K562 (cell line): ENCODE measurements at regions not wholly inside any gene's neighbourhood (a gene's known extent, or its start where the extent isn't known, plus 50 kb on each side); places are given as distances from the start of the nearest gene placed in this dataset.

Source experiments
- ATAC-seq: fragments of 200-7000 bp; cut with Tn5 transposase; 3 replicates; pipeline ENCODE4 v1.9.1; 2020; ENCODE audit warnings: moderate library complexity
- BruUV-seq: library from RNA; stranded (reverse); fragments of 400-500 nt; replicated peaks from 2 replicates; lab custom pipeline; 2021; lab: Mats Ljungman, UMichigan
- CTCF ChIA-PET: fragments of 300-600 bp; formaldehyde crosslinking; extraction: SDS; loops from one replicate; lab custom pipeline; 2021; ENCODE audit warnings: low intra/inter-chr PET ratio; lab: Yijun Ruan, JAX
- POLR2A ChIA-PET: fragments of 300-600, 350-650 bp; sonication (Branson Sonifier 250); formaldehyde crosslinking; extraction: SDS; loops from one replicate; lab custom pipeline; 2021; ENCODE audit warnings: antibody characterized with exemption, inconsistent platforms; lab: Yijun Ruan, JAX
- DNase-seq, 4 experiments: peaks; one replicate each; pipeline versions ENCODE4 v3.0.0 to v3.0.0-alpha.2; 2011 to 2018; ENCODE audit warnings: low spot score in 3 of 4, mixed read lengths in 3 of 4; ENCODE audit errors: extremely low read depth in 1 of 4
- FAIRE-seq: peaks from 2 replicates; lab custom pipeline; 2011; peaks lifted over from hg19 to GRCh38; lab: Jason Lieb, UNC
- H2AFZ ChIP-seq: 2 replicates; pipeline ENCODE4 v1.6.0; 2011; ENCODE audit warnings: low read depth, low read length, control low read depth, inconsistent platforms
- H3K27ac ChIP-seq: fragments of 200-600 bp; 3 replicates; pipeline ENCODE4 v1.8.0; 2011; ENCODE audit warnings: low read depth, mild to moderate bottlenecking, control low read depth, inconsistent platforms, low read length, moderate library complexity, mixed read lengths; ENCODE audit errors: extremely low read depth
- H3K27me3 ChIP-seq, 2 experiments: fragments of 300-600 bp in 1 of 2; 2 replicates in 1 of 2; 3 replicates in 1 of 2; pipeline versions ENCODE4 v1.6.0 to v1.8.0; 2011; ENCODE audit warnings: inconsistent platforms in 2 of 2, low read length in 2 of 2, mild to moderate bottlenecking in 1 of 2, mixed read lengths in 1 of 2, moderate library complexity in 1 of 2; ENCODE audit not compliant: control insufficient read depth in 2 of 2, insufficient read depth in 2 of 2
- H3K36me3 ChIP-seq: fragments of 300-600 bp; 3 replicates; pipeline ENCODE4 v1.8.0; 2011; ENCODE audit warnings: mild to moderate bottlenecking, low read length, inconsistent platforms; ENCODE audit not compliant: control insufficient read depth, insufficient read depth
- H3K4me1 ChIP-seq, 2 experiments: fragments of 200-600 bp in 1 of 2; replicated peaks in 1 of 2; 2 replicates in 1 of 2; 3 replicates in 1 of 2; pipeline versions ENCODE4 v1.5.1 to v1.8.0; 2011; ENCODE audit warnings: inconsistent platforms in 2 of 2, low read length in 2 of 2, mild to moderate bottlenecking in 1 of 2, mixed read lengths in 1 of 2, moderate library complexity in 1 of 2; ENCODE audit not compliant: control insufficient read depth in 2 of 2, insufficient read depth in 2 of 2
- H3K4me2 ChIP-seq: 2 replicates; pipeline ENCODE4 v1.6.1; 2011; ENCODE audit warnings: low read length, control low read depth, inconsistent platforms, mixed read lengths; ENCODE audit not compliant: insufficient read depth
- H3K4me3 ChIP-seq: fragments of 200-600 bp; sonication (generic), shearing (Covaris generic); 2 replicates; pipeline ENCODE4 v1.5.1; 2016; ENCODE audit warnings: control low read depth, inconsistent platforms
- H3K79me2 ChIP-seq: fragments of 200-600 bp; 3 replicates; pipeline ENCODE4 v1.8.0; 2011; ENCODE audit warnings: low read length, inconsistent platforms; ENCODE audit not compliant: control insufficient read depth, insufficient read depth
- H3K9ac ChIP-seq, 2 experiments: 2 replicates each; pipeline versions ENCODE4 v1.6.0 to v1.6.1; 2011; ENCODE audit warnings: low read depth in 2 of 2, low read length in 2 of 2, control low read depth in 1 of 2, inconsistent platforms in 1 of 2, mild to moderate bottlenecking in 1 of 2, mixed read lengths in 1 of 2; ENCODE audit not compliant: insufficient read depth in 1 of 2
- H3K9me1 ChIP-seq: one replicate; pipeline ENCODE4 v1.6.0; 2011; ENCODE audit warnings: inconsistent platforms, mild to moderate bottlenecking, low read length, moderate library complexity; ENCODE audit not compliant: control insufficient read depth, insufficient read depth
- H3K9me3 ChIP-seq: replicated peaks from 2 replicates; pipeline ENCODE4 v1.5.1; 2011; ENCODE audit warnings: low read depth, low read length, inconsistent platforms; ENCODE audit not compliant: control insufficient read depth, insufficient read depth
- H4K20me1 ChIP-seq: replicated peaks from 2 replicates; pipeline ENCODE4 v1.6.1; 2011; ENCODE audit warnings: low read length, inconsistent platforms, mixed read lengths; ENCODE audit not compliant: control insufficient read depth, insufficient read depth
- CTBP1 ChIP-seq: fragments of 450-650 bp; IDR thresholded peaks from 2 replicates; pipeline ENCODE4 v1.6.1; 2016; ENCODE audit warnings: borderline replicate concordance
- FOXA3 ChIP-seq, 2 experiments: fragments of 450-650 bp in 1 of 2; sonication (generic) in 1 of 2; formaldehyde crosslinking; IDR thresholded peaks in 1 of 2; conservative IDR thresholded peaks in 1 of 2; 2 replicates each; pipeline versions ENCODE4 v1.4.0 to v1.8.0; 2020 to 2022; ENCODE audit warnings: mild to moderate bottlenecking in 2 of 2, missing genetic modification reagents in 1 of 2
- FOXK1 ChIP-seq: sonication (generic); formaldehyde crosslinking; IDR thresholded peaks from 2 replicates; pipeline ENCODE4 v1.8.0; 2022; ENCODE audit warnings: missing genetic modification reagents, mild to moderate bottlenecking, borderline replicate concordance
- KHSRP ChIP-seq: fragments of 450-650 bp; IDR thresholded peaks from 2 replicates; pipeline ENCODE4 v1.6.1; 2017
- MGA ChIP-seq: fragments of 450-650 bp; IDR thresholded peaks from 2 replicates; pipeline ENCODE4 v1.6.1; 2016; ENCODE audit warnings: mild to moderate bottlenecking, moderate library complexity
- SRSF9 ChIP-seq: fragments of 200-400 bp; formaldehyde crosslinking; IDR thresholded peaks from 2 replicates; pipeline ENCODE4 v1.6.1; 2017; ENCODE audit warnings: low read depth, low read length, borderline replicate concordance
- TBL1XR1 ChIP-seq, 2 experiments: IDR thresholded peaks; 2 replicates each; pipeline ENCODE4 v1.6.1; 2012; ENCODE audit warnings: improper control_type of control experiment in 2 of 2, low read length in 2 of 2, mild to moderate bottlenecking in 1 of 2
- WGBS: fragments of 100-300 bp; shearing (Covaris generic); methylation state at CpG from one replicate; pipeline ENCODE4 v1.1.6; 2016; ENCODE audit warnings: low coverage, mixed read lengths; ENCODE audit not compliant: insufficient coverage; ENCODE audit errors: missing lambda C conversion rate; 5-methylcytosine and 5-hydroxymethylcytosine counted together
- in situ Hi-C: fragments of 300-500 bp; cut with MboI; formaldehyde crosslinking; loops from 4 replicates; pipeline ENCODE4 v1.15.0; 2018; ENCODE audit warnings: inconsistent platforms, mixed read lengths
- intact Hi-C: fragments of 100-400 bp; cut with micrococcal nuclease; formaldehyde crosslinking; loops from 2 replicates; pipeline ENCODE4 v1.14.2; 2022
- TF ChIP-seq, protein P1 (sequence below): IDR thresholded peaks from 3 replicates; pipeline ENCODE4 v1.6.1; 2011; ENCODE audit warnings: borderline replicate concordance, mild to moderate bottlenecking; ENCODE audit not compliant: insufficient read length, insufficient read depth

- no peaks in the 10 kb centered on the region for H3K9me3 ChIP-seq
- in situ Hi-C loops: no loop called here
- ATAC-seq (no peak), FAIRE-seq (no peak), DNase-seq (no peak)
- ChIA-PET POLR2A (no interaction called here), CTCF (no interaction called here)
- peaks cover 9 to 16% of the 10 kb centered on the region in 2 experiments; a peak in 4 of 5 replicates for H3K27me3 ChIP-seq
- H4K20me1 ChIP-seq: no peaks in the 10 kb centered on the region
- no peak overlapping the region for H3K9ac ChIP-seq
- H3K4me1 ChIP-seq: no peaks in the 10 kb centered on the region; a peak in 1 of 5 replicates
- H3K36me3 ChIP-seq: no peaks in the 10 kb centered on the region
- BruUV-seq: no TSS peak
- H2AFZ ChIP-seq: no peak overlapping the region
- H3K9me1 ChIP-seq: no peaks in the 10 kb centered on the region
- H3K4me3 ChIP-seq: no peak overlapping the region
- no peaks in the 10 kb centered on the region for H3K79me2 ChIP-seq
- 3% methylated on average over 3 of the region's 3 CpGs for WGBS
- H3K27ac ChIP-seq: no peak overlapping the region
- H3K4me2 ChIP-seq: no peak overlapping the region
- intact Hi-C loops: no loop called here
- TF ChIP-seq CTBP1 (no peak), SRSF9 (no peak), FOXK1 (no peak), FOXA3 (CRISPR knock-in tag; conservative IDR thresholded peaks at IDR 0.05 in 1 of 2, IDR thresholded peaks at IDR 0.05 in 1 of 2) (no peak), KHSRP (no peak), MGA (no peak), TBL1XR1 (IDR thresholded peaks at IDR 0.05; ENCODE audit: low read length in 2 of 2) (no peak)
- TF ChIP-seq, protein P1, sequence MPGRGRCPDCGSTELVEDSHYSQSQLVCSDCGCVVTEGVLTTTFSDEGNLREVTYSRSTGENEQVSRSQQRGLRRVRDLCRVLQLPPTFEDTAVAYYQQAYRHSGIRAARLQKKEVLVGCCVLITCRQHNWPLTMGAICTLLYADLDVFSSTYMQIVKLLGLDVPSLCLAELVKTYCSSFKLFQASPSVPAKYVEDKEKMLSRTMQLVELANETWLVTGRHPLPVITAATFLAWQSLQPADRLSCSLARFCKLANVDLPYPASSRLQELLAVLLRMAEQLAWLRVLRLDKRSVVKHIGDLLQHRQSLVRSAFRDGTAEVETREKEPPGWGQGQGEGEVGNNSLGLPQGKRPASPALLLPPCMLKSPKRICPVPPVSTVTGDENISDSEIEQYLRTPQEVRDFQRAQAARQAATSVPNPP: no peak
These were observed 262.0 kb downstream of the CD83 start for GRCh38 chr6:14379568-14379967.
